HEK293 (cell line): ENCODE measurements at regions not wholly inside any gene's neighbourhood (a gene's known extent, or its start where the extent isn't known, plus 50 kb on each side); places are given as distances from the start of the nearest gene placed in this dataset.

Source experiments
- CTCF ChIA-PET: fragments of 350-600 bp; formaldehyde crosslinking; extraction: SDS; loops from one replicate; lab custom pipeline; 2021; ENCODE audit warnings: antibody characterized with exemption; lab: Yijun Ruan, JAX
- POLR2A ChIA-PET: fragments of 300-600 bp; formaldehyde crosslinking; extraction: SDS; loops from one replicate; lab custom pipeline; 2020; ENCODE audit warnings: antibody characterized with exemption, inconsistent platforms; lab: Yijun Ruan, JAX
- H3K27ac ChIP-seq: fragments of 200-500 bp; sonication (Bioruptor generic); 2 replicates; pipeline ENCODE4 v1.5.1; 2014; ENCODE audit warnings: low read depth, low read length, control low read depth, inconsistent platforms; ENCODE audit errors: extremely low read depth
- H3K36me3 ChIP-seq, 2 experiments: fragments of 200-500 bp in 1 of 2; sonication (Bioruptor generic) in 1 of 2; 1 replicate in 1 of 2; 2 replicates in 1 of 2; pipeline ENCODE4 v1.5.1; 2014 to 2017; ENCODE audit warnings: inconsistent platforms in 2 of 2, low read length in 2 of 2; ENCODE audit not compliant: control insufficient read depth in 2 of 2, insufficient read depth in 1 of 2
- H3K4me1 ChIP-seq: fragments of 200-500 bp; sonication (Bioruptor generic); 2 replicates; pipeline ENCODE4 v1.5.1; 2014; ENCODE audit warnings: mild to moderate bottlenecking, low read length, inconsistent platforms; ENCODE audit not compliant: control insufficient read depth, insufficient read depth
- H3K4me3 ChIP-seq: 2 replicates; pipeline ENCODE4 v1.5.1; 2011; ENCODE audit warnings: low read depth, mild to moderate bottlenecking, control low read depth, low read length, moderate library complexity
- H3K9me3 ChIP-seq: fragments of 200-500 bp; sonication (Bioruptor generic); 2 replicates; pipeline ENCODE4 v1.5.1; 2014; ENCODE audit warnings: low read depth, low read length, inconsistent platforms; ENCODE audit not compliant: control insufficient read depth, insufficient read depth
- SCRT2 ChIP-seq: fragments of 450-650 bp; formaldehyde crosslinking; IDR thresholded peaks from 2 replicates; pipeline ENCODE4 v1.5.1; 2016; ENCODE audit warnings: missing biosample characterization, missing genetic modification characterization
- ZBTB1 ChIP-seq: fragments of 450-650 bp; formaldehyde crosslinking; IDR thresholded peaks from 2 replicates; pipeline ENCODE4 v1.5.1; 2016; ENCODE audit warnings: missing biosample characterization, missing genetic modification characterization
- ZBTB20 ChIP-seq: fragments of 450-650 bp; formaldehyde crosslinking; IDR thresholded peaks from 2 replicates; pipeline ENCODE4 v1.5.1; 2016; ENCODE audit warnings: missing biosample characterization, missing genetic modification characterization
- ZFP69B ChIP-seq: fragments of 450-650 bp; formaldehyde crosslinking; IDR thresholded peaks from 2 replicates; pipeline ENCODE4 v1.5.1; 2016; ENCODE audit warnings: missing biosample characterization, missing genetic modification characterization
- ZNF114 ChIP-seq: fragments of 450-650 bp; formaldehyde crosslinking; IDR thresholded peaks from 2 replicates; pipeline ENCODE4 v1.5.0; 2017; ENCODE audit warnings: missing biosample characterization, missing genetic modification characterization
- ZNF16 ChIP-seq: fragments of 450-650 bp; formaldehyde crosslinking; IDR thresholded peaks from 2 replicates; pipeline ENCODE4 v1.5.1; 2016; ENCODE audit warnings: low read depth, missing biosample characterization, missing genetic modification characterization
- ZNF274 ChIP-seq, 2 experiments: fragments of 200-500 bp in 1 of 2; fragments of 450-650 bp in 1 of 2; sonication (Bioruptor generic) in 1 of 2; formaldehyde crosslinking in 1 of 2; IDR thresholded peaks; 2 replicates each; pipeline versions ENCODE4 v1.5.1 to v1.6.1; 2014 to 2016; ENCODE audit warnings: borderline replicate concordance in 1 of 2, inconsistent platforms in 1 of 2, low read length in 1 of 2, missing biosample characterization in 1 of 2, missing genetic modification characterization in 1 of 2
- ZNF280D ChIP-seq: fragments of 450-650 bp; formaldehyde crosslinking; IDR thresholded peaks from 2 replicates; pipeline ENCODE4 v1.5.1; 2016; ENCODE audit warnings: missing biosample characterization, missing genetic modification characterization
- ZNF302 ChIP-seq: fragments of 450-650 bp; formaldehyde crosslinking; IDR thresholded peaks from 2 replicates; pipeline ENCODE4 v1.5.1; 2016; ENCODE audit warnings: missing biosample characterization, missing genetic modification characterization, low read depth
- ZNF514 ChIP-seq: fragments of 450-650 bp; formaldehyde crosslinking; IDR thresholded peaks from 2 replicates; pipeline ENCODE4 v1.5.1; 2016; ENCODE audit warnings: missing biosample characterization, missing genetic modification characterization
- ZNF518A ChIP-seq: fragments of 450-650 bp; formaldehyde crosslinking; conservative IDR thresholded peaks from 2 replicates; pipeline ENCODE4 v1.5.1; 2016; ENCODE audit warnings: low read depth, missing biosample characterization, missing genetic modification characterization
- ZNF561 ChIP-seq: fragments of 450-650 bp; IDR thresholded peaks from 2 replicates; pipeline ENCODE4 v1.5.1; 2018; ENCODE audit warnings: missing biosample characterization, missing genetic modification characterization, borderline replicate concordance
- ZNF701 ChIP-seq: fragments of 450-650 bp; formaldehyde crosslinking; IDR thresholded peaks from 2 replicates; pipeline ENCODE4 v1.5.1; 2016; ENCODE audit warnings: missing biosample characterization, missing genetic modification characterization
- ZNF837 ChIP-seq: fragments of 450-650 bp; formaldehyde crosslinking; IDR thresholded peaks from 2 replicates; pipeline ENCODE4 v1.5.1; 2016; ENCODE audit warnings: missing biosample characterization, missing genetic modification characterization

- no peak overlapping the region for H3K4me3 ChIP-seq
- ChIA-PET POLR2A (no interaction called here), CTCF (no interaction called here)
- no peak for TF ChIP-seq ZNF514 (tag by site-specific recombination)
- TF ChIP-seq ZNF837 (tag by site-specific recombination): no peak
- no peak for TF ChIP-seq ZNF302 (tag by site-specific recombination)
- TF ChIP-seq ZBTB1 (tag by site-specific recombination): no peak
- TF ChIP-seq ZFP69B (tag by site-specific recombination): no peak
- TF ChIP-seq ZNF16 (tag by site-specific recombination): no peak
- TF ChIP-seq ZNF701 (tag by site-specific recombination): no peak
- no peak for TF ChIP-seq SCRT2 (tag by site-specific recombination)
- TF ChIP-seq ZNF274 (IDR thresholded peaks at IDR 0.05; ENCODE audit: low read length): no peak
- no peak for TF ChIP-seq ZNF274 (tag by site-specific recombination; IDR thresholded peaks at IDR 0.05; ENCODE audit: borderline replicate concordance)
- TF ChIP-seq, all 188 proteins: peak for 0
- Histone ChIP-seq H3K9me3 (no peaks in the 10 kb centered on the region), H3K27ac (no peak overlapping the region), H3K36me3 (no peaks in the 10 kb centered on the region), H3K4me1 (no peaks in the 10 kb centered on the region)
These were observed 51.8 kb upstream of the ANKRD34C start for GRCh38 chr15:79230766-79231165.

DNA sequence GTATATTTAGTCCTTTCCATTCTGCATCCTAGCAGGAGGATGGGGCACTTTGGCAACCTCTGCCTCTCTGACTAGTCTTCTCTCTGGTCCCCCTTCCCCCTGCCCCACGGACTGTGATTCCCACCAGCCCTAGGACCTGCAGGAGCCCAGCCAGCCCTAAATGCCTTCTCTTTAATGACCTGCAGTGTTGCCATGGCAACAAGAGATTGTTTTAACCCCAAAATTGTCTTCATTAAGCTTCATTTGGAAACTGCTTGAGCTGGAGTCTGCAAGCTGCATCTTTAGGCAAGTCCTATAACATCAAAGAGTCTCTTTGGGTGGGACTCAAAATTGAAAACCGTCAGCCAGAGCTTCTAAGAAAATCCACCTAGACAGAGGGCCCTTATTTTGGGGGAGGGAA, 59.7 kb upstream of the ANKRD34C start:
- TF ChIP-seq ZNF518A (tag by site-specific recombination): no peak
- no peak for TF ChIP-seq ZNF561 (tag by site-specific recombination)
- no peak for TF ChIP-seq ZNF280D (tag by site-specific recombination)
- TF ChIP-seq ZNF114 (tag by site-specific recombination): no peak
- TF ChIP-seq ZBTB20 (tag by site-specific recombination): no peak
- TF ChIP-seq, all 188 proteins: peak for 0
- H3K4me1 ChIP-seq: no peaks in the 10 kb centered on the region
- no peak overlapping the region for H3K4me3 ChIP-seq
- H3K36me3 ChIP-seq: no peaks in the 10 kb centered on the region
- H3K27ac ChIP-seq: no peak overlapping the region
- CTCF ChIA-PET: interaction anchor here (1.1 kb wide), 1 partner anchor 9 kb away, joined by 3 read pairs; no protein-coding TSS in a partner anchor
- no peaks in the 10 kb centered on the region for H3K9me3 ChIP-seq
- POLR2A ChIA-PET: no interaction called here
